Bronchial epithelial cell (primary cell): ENCODE measurements at regions not wholly inside any gene's neighbourhood (a gene's known extent, or its start where the extent isn't known, plus 50 kb on each side); places are given as distances from the start of the nearest gene placed in this dataset.
A peak's percentile ranks its signal among the peaks of the same experiment; 100 is the strongest.

Experiments
- DNase-seq: peaks from one replicate; pipeline ENCODE4 v3.0.0-alpha.2; 2010; ENCODE audit warnings: low read depth
- FAIRE-seq: peaks from 2 replicates; lab custom pipeline; 2011; peaks lifted over from hg19 to GRCh38; lab: Jason Lieb, UNC
- H3K27me3 ChIP-seq: 2 replicates; pipeline ENCODE4 v1.5.1; 2011; ENCODE audit warnings: low read length; ENCODE audit not compliant: control insufficient read depth, insufficient read depth
- H3K36me3 ChIP-seq: 2 replicates; pipeline ENCODE4 v1.5.1; 2011; ENCODE audit warnings: low read length; ENCODE audit not compliant: control insufficient read depth, insufficient read depth
- H3K4me3 ChIP-seq: 2 replicates; pipeline ENCODE4 v1.5.1; 2011; ENCODE audit warnings: mild to moderate bottlenecking, low read depth, low read length, control low read depth
- TF ChIP-seq, protein P1 (sequence below): IDR thresholded peaks from 2 replicates; pipeline ENCODE4 v1.5.1; 2011; ENCODE audit warnings: mild to moderate bottlenecking, moderate library complexity, low read length, control low read depth, inconsistent platforms; ENCODE audit not compliant: insufficient read depth, severe bottlenecking

- no peak overlapping the region for H3K4me3 ChIP-seq
- FAIRE-seq (no peak), DNase-seq (no peak)
- H3K36me3 ChIP-seq, result no peaks in the 10 kb centered on the region
- no peaks in the 10 kb centered on the region for H3K27me3 ChIP-seq
- TF ChIP-seq, protein P1, sequence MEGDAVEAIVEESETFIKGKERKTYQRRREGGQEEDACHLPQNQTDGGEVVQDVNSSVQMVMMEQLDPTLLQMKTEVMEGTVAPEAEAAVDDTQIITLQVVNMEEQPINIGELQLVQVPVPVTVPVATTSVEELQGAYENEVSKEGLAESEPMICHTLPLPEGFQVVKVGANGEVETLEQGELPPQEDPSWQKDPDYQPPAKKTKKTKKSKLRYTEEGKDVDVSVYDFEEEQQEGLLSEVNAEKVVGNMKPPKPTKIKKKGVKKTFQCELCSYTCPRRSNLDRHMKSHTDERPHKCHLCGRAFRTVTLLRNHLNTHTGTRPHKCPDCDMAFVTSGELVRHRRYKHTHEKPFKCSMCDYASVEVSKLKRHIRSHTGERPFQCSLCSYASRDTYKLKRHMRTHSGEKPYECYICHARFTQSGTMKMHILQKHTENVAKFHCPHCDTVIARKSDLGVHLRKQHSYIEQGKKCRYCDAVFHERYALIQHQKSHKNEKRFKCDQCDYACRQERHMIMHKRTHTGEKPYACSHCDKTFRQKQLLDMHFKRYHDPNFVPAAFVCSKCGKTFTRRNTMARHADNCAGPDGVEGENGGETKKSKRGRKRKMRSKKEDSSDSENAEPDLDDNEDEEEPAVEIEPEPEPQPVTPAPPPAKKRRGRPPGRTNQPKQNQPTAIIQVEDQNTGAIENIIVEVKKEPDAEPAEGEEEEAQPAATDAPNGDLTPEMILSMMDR, result no peak
These were observed 108.7 kb upstream of the AKIP1 start for GRCh38 chr11:8802251-8802650.

DNA sequence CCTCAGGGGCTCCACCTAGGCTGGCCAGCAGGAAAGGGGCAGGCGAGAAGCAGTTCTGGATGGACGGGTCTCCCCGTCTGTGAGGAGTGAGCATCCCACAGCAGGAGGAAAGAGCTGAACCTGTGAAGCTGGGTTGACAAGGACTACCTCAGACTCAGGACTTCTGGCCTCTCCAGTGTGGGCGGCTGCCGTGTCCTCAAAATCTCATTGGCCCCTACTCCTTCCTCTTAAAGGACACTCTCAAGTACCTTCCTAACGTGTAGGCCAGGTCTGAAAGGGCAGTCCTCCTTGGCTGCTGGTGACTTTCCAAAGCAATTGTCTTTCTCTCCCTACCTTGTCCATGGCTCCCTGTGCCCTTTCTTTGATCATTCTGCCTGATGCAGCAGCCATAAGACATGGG, 107.0 kb upstream of the AKIP1 start:
- no peak for FAIRE-seq

GRCh38 chr11:8805296-8805695, 105.7 kb upstream of the AKIP1 start:
- no peak for DNase-seq
- H3K27me3 ChIP-seq, result no peaks in the 10 kb centered on the region

More for the DNA sequence above, 107.0 kb upstream of the AKIP1 start:
- H3K36me3 ChIP-seq, result no peaks in the 10 kb centered on the region
- no peaks in the 10 kb centered on the region for H3K27me3 ChIP-seq
- DNase-seq, result no peak
- no peak overlapping the region for H3K4me3 ChIP-seq
- TF ChIP-seq, protein P1, result no peak

DNA sequence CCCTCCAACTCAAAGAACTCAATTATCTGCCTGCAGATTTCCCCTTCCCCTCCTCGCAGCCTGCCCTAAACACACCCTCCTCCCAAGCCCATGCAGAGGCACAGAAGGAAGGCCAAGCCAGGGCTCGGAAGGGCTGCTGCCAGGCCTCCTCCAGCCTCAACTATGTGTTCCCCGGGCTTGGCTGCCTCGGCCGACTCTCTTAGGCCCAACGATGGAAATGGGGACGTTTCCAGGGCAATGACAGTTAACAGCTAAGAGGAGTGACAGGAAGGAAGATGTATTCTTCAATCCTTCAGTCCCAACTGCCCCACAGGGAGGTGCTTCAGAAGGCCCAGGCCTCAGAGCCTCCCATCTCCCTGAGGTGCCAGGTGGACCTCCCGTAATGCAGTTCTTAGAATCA, 104.0 kb upstream of the AKIP1 start:
- FAIRE-seq (no peak), DNase-seq (no peak)
- TF ChIP-seq, protein P1, result no peak
- H3K4me3 ChIP-seq, result no peak overlapping the region
- no peaks in the 10 kb centered on the region for H3K36me3 ChIP-seq
- H3K27me3 ChIP-seq, result no peaks in the 10 kb centered on the region

More at GRCh38 chr11:8805296-8805695, 105.7 kb upstream of the AKIP1 start:
- TF ChIP-seq, protein P1, result no peak
- Histone ChIP-seq H3K36me3 (no peaks in the 10 kb centered on the region), H3K4me3 (no peak overlapping the region)
- FAIRE-seq, result no peak

DNA sequence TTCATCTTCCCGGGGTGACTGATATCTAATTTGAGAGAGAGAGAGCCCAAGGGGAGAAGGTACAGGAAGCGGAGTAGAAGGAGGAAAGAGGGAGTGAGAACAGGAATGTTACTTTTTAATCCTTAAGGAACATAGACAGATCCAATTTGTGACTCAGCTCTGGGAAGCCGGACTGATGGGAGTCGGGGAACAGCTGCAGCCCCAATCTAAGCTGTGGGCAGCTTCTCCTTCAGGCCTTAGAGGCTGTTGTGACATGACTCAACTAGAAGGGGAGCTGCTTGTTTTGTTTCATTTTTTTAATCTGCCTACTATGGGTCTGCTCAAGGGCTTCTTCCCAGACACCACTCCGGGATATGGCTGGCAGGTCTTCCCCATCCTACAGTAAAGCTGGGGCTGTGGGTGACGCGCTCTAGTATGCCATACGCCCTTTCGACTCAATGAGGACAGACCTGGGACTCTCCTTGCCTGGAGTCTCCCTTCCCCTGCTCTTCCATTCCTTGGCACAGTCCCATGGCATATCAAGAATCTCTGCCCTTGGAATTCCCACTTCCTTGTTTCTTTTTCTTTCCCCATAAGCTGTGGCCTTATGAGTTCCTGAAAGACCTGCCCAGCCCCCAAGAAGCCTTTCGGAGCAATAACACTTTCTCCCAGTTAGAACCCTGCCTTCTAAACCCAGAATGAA, 103.3 kb upstream of the AKIP1 start:
- FAIRE-seq (no peak), DNase-seq (peak; percentile 79)
- Histone ChIP-seq H3K27me3 (no peaks in the 10 kb centered on the region), H3K36me3 (no peaks in the 10 kb centered on the region), H3K4me3 (peak overlapping the region; percentile 9)
- TF ChIP-seq, protein P1, result no peak

GRCh38 chr11:8808226-8808585, 102.8 kb upstream of the AKIP1 start:
- FAIRE-seq, result no peak
- TF ChIP-seq, protein P1, result no peak
- H3K27me3 ChIP-seq, result no peaks in the 10 kb centered on the region
- no peak for DNase-seq
- H3K4me3 ChIP-seq, result peak overlapping the region; percentile 9
- no peaks in the 10 kb centered on the region for H3K36me3 ChIP-seq
